A549 (cell line): ENCODE measurements at regions not wholly inside any gene's neighbourhood (a gene's known extent, or its start where the extent isn't known, plus 50 kb on each side); places are given as distances from the start of the nearest gene placed in this dataset.

Experiments used
- CTCF ChIP-seq: fragments of >200 bp; sonication (Bioruptor Twin); formaldehyde crosslinking; IDR thresholded peaks from 3 replicates; pipeline ENCODE4 v1.5.1; 2016
- ELK1 ChIP-seq: fragments of 150-350 bp; IDR thresholded peaks from 2 replicates; pipeline ENCODE4 v1.6.1; 2014; ENCODE audit warnings: low read depth, mild to moderate bottlenecking, low read length
- EP300 ChIP-seq, 2 experiments: fragments of >200 bp; sonication (Bioruptor Twin); formaldehyde crosslinking; IDR thresholded peaks; 2 replicates in 1 of 2; 3 replicates in 1 of 2; pipeline ENCODE4 v1.6.1; 2016 to 2017
- MAX ChIP-seq: IDR thresholded peaks from 2 replicates; pipeline ENCODE4 v1.6.1; 2012
- POLR2A ChIP-seq: IDR thresholded peaks from 2 replicates; pipeline ENCODE4 v1.6.1; 2012; ENCODE audit warnings: mild to moderate bottlenecking, low read length
- TP53 ChIP-seq: fragments of 250-450 bp; sonication (Bioruptor Pico); IDR thresholded peaks from 2 replicates; pipeline ENCODE4 v1.5.0; 2021; ENCODE audit warnings: mild to moderate bottlenecking, moderate library complexity
- TF ChIP-seq, protein P1 (sequence below): fragments of 200-600 bp; sonication (generic); IDR thresholded peaks from 2 replicates; pipeline ENCODE4 v1.6.1; 2016; ENCODE audit warnings: antibody characterized with exemption, mild to moderate bottlenecking, moderate library complexity

- TF ChIP-seq ELK1 (no peak), CTCF (no peak), TP53 (CRISPR knock-in tag) (no peak), EP300 (IDR thresholded peaks at IDR 0.05) (no peak), MAX (no peak), POLR2A (no peak)
- TF ChIP-seq, protein P1, sequence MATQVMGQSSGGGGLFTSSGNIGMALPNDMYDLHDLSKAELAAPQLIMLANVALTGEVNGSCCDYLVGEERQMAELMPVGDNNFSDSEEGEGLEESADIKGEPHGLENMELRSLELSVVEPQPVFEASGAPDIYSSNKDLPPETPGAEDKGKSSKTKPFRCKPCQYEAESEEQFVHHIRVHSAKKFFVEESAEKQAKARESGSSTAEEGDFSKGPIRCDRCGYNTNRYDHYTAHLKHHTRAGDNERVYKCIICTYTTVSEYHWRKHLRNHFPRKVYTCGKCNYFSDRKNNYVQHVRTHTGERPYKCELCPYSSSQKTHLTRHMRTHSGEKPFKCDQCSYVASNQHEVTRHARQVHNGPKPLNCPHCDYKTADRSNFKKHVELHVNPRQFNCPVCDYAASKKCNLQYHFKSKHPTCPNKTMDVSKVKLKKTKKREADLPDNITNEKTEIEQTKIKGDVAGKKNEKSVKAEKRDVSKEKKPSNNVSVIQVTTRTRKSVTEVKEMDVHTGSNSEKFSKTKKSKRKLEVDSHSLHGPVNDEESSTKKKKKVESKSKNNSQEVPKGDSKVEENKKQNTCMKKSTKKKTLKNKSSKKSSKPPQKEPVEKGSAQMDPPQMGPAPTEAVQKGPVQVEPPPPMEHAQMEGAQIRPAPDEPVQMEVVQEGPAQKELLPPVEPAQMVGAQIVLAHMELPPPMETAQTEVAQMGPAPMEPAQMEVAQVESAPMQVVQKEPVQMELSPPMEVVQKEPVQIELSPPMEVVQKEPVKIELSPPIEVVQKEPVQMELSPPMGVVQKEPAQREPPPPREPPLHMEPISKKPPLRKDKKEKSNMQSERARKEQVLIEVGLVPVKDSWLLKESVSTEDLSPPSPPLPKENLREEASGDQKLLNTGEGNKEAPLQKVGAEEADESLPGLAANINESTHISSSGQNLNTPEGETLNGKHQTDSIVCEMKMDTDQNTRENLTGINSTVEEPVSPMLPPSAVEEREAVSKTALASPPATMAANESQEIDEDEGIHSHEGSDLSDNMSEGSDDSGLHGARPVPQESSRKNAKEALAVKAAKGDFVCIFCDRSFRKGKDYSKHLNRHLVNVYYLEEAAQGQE, result no peak
These were observed 179.7 kb upstream of the IER5L start for GRCh38 chr9:129357773-129358245.
